HCT116 (cell line): ENCODE measurements at regions not wholly inside any gene's neighbourhood (a gene's known extent, or its start where the extent isn't known, plus 50 kb on each side); places are given as distances from the start of the nearest gene placed in this dataset.

Source experiments
- ATF3 ChIP-seq: IDR thresholded peaks from 2 replicates; pipeline ENCODE4 v1.6.1; 2012
- CEBPB ChIP-seq: IDR thresholded peaks from 2 replicates; pipeline ENCODE4 v1.6.1; 2012; ENCODE audit warnings: low read depth
- CTCF ChIP-seq, 3 experiments: fragments of 200-600 bp in 1 of 3; sonication (generic) in 1 of 3; IDR thresholded peaks in 2 of 3; conservative IDR thresholded peaks in 1 of 3; 2 replicates each; pipeline ENCODE4 v1.5.1; 2012 to 2017; ENCODE audit warnings: low read depth in 2 of 3, low read length in 2 of 3, antibody characterized with exemption in 1 of 3, borderline replicate concordance in 1 of 3, control low read depth in 1 of 3, mild to moderate bottlenecking in 1 of 3, mixed read lengths in 1 of 3, mixed run types in 1 of 3, moderate library complexity in 1 of 3; ENCODE audit not compliant: insufficient read depth in 1 of 3
- EZH2 ChIP-seq: fragments of 200-600 bp; sonication (generic); IDR thresholded peaks from 2 replicates; pipeline ENCODE4 v1.6.1; 2017; ENCODE audit warnings: antibody characterized with exemption, mixed run types
- FOSL1 ChIP-seq: IDR thresholded peaks from 2 replicates; pipeline ENCODE4 v1.6.1; 2012; ENCODE audit warnings: low read depth
- POLR2A ChIP-seq: IDR thresholded peaks from 2 replicates; pipeline ENCODE4 v1.7.0; 2011; ENCODE audit warnings: borderline replicate concordance; ENCODE audit not compliant: insufficient read depth, insufficient read length; ENCODE audit errors: extremely low read depth
- POLR2AphosphoS5 ChIP-seq: IDR thresholded peaks from 2 replicates; pipeline ENCODE4 v1.6.1; 2011; ENCODE audit warnings: mild to moderate bottlenecking, low read depth, low read length, moderate library complexity
- RAD21 ChIP-seq: IDR thresholded peaks from 2 replicates; pipeline ENCODE4 v1.6.1; 2012; ENCODE audit warnings: low read depth, mild to moderate bottlenecking
- REST ChIP-seq: IDR thresholded peaks from 2 replicates; pipeline ENCODE4 v1.6.1; 2012; ENCODE audit warnings: low read depth
- SP1 ChIP-seq: IDR thresholded peaks from 2 replicates; pipeline ENCODE4 v1.6.1; 2012; ENCODE audit warnings: low read depth
- ZBTB33 ChIP-seq: IDR thresholded peaks from 2 replicates; pipeline ENCODE4 v1.6.1; 2011; ENCODE audit warnings: mild to moderate bottlenecking, low read length, moderate library complexity; ENCODE audit not compliant: insufficient replicate concordance; ENCODE audit errors: extremely low read depth
- ZFX ChIP-seq: fragments of 450-650 bp; IDR thresholded peaks from 2 replicates; pipeline ENCODE4 v1.6.1; 2017

GRCh38 chr6:141259807-141260206, 872.9 kb upstream of the GJE1 start:
- no peak for TF ChIP-seq CTCF (IDR thresholded peaks at IDR 0.05 in 2 of 3, conservative IDR thresholded peaks at IDR 0.05 in 1 of 3; ENCODE audit: borderline replicate concordance in 1 of 3, insufficient read depth in 1 of 3, low read depth in 2 of 3, low read length in 2 of 3)
- TF ChIP-seq RAD21, result no peak
- no peak for TF ChIP-seq POLR2A
- no peak for TF ChIP-seq POLR2AphosphoS5
- no peak for TF ChIP-seq EZH2
- TF ChIP-seq ZBTB33, result no peak
- TF ChIP-seq SP1, result no peak
- no peak for TF ChIP-seq CEBPB
- TF ChIP-seq REST, result no peak
- no peak for TF ChIP-seq ATF3
- no peak for TF ChIP-seq FOSL1
- TF ChIP-seq ZFX, result no peak
